ENCODE measurements at regions not wholly inside any gene's neighbourhood (a gene's known extent, or its start where the extent isn't known, plus 50 kb on each side); places are given as distances from the start of the nearest gene placed in this dataset.

GRCh38 chr10:3980660-3981059 is 195.7 kb upstream of the KLF6 start:
- H2AFZ ChIP-seq (ENCODE audit: insufficient read depth, low read depth, low read length, poor library complexity, severe bottlenecking), result no peak overlapping the region
- peaks cover 6 to 14% of the 10 kb centered on the region in 2 donors for H3K4me1 ChIP-seq (ENCODE audit: control insufficient read depth in 2 of 2, insufficient read depth in 2 of 2, low read length in 2 of 2)
- no peaks in the 10 kb centered on the region for H3K79me2 ChIP-seq (ENCODE audit: control insufficient read depth, insufficient read depth, low read length)
- peaks cover 0 to 8% (median 4%) of the 10 kb centered on the region in 3 donors for H3K9me3 ChIP-seq (ENCODE audit: control extremely low read depth in 1 of 3, control insufficient read depth in 2 of 3, insufficient read depth in 1 of 3, low read length in 2 of 3)
- Mint-ChIP-seq H3K27me3 (no peaks in the 10 kb centered on the region), H3K4me1 (peaks cover 11% of the 10 kb centered on the region), H3K9me3 (ENCODE audit: insufficient read depth) (no peaks in the 10 kb centered on the region), H3K27ac (no peak overlapping the region), H3K4me3 (no peak overlapping the region)
- intact Hi-C loops (cut with micrococcal nuclease), result no loop called here
- H3K27ac ChIP-seq (ENCODE audit: low read length in 2 of 2), result no peak overlapping the region
- no CpG with 5 or more reads among the region's 1 CpG for WGBS (ENCODE audit: insufficient coverage)
- ChIA-PET CTCF (no interaction called here), POLR2A (no interaction called here)
- no peaks in the 10 kb centered on the region for H3K27me3 ChIP-seq (replicated peaks in 1 of 4; ENCODE audit: control extremely low read depth in 1 of 4, control insufficient read depth in 3 of 4, insufficient read depth in 4 of 4, low read length in 3 of 4)
- no peak for DNase-seq
- no peaks in the 10 kb centered on the region for H3K36me3 ChIP-seq (replicated peaks in 1 of 2; ENCODE audit: control extremely low read depth in 1 of 2, control insufficient read depth in 1 of 2, extremely low read depth in 1 of 2, insufficient read depth in 2 of 2, low read length in 1 of 2)
- no peak overlapping the region for H3K9ac ChIP-seq (ENCODE audit: low read length)
- H3K4me3 ChIP-seq (ENCODE audit: control extremely low read depth in 1 of 5, extremely low read depth in 1 of 5, insufficient read depth in 1 of 5, low read depth in 2 of 5, low read length in 4 of 5), result no peak overlapping the region
- no peaks in the 10 kb centered on the region for H4K20me1 ChIP-seq (ENCODE audit: control insufficient read depth, insufficient read depth, low read length, poor library complexity, severe bottlenecking)
- TF ChIP-seq CTCF (IDR thresholded peaks at IDR 0.05) (no peak), EZH2 (IDR thresholded peaks at IDR 0.05; ENCODE audit: borderline replicate concordance, insufficient read depth, low read depth, low read length, poor library complexity, severe bottlenecking) (no peak)
- H3K4me2 ChIP-seq (replicated peaks; ENCODE audit: low read depth, low read length, poor library complexity, severe bottlenecking), result peak overlapping the region; percentile 6
- ATAC-seq (ENCODE audit: low read depth), result no peak

GRCh38 chr10:3980144-3980543 is 195.1 kb upstream of the KLF6 start:
- Mint-ChIP-seq H3K27ac (no peak overlapping the region), H3K4me1 (peaks cover 11% of the 10 kb centered on the region), H3K9me3 (ENCODE audit: insufficient read depth) (no peaks in the 10 kb centered on the region), H3K27me3 (no peaks in the 10 kb centered on the region), H3K4me3 (no peak overlapping the region)
- H3K9ac ChIP-seq (ENCODE audit: low read length), result no peak overlapping the region
- no peak overlapping the region for H3K4me3 ChIP-seq (ENCODE audit: control extremely low read depth in 1 of 5, extremely low read depth in 1 of 5, insufficient read depth in 1 of 5, low read depth in 2 of 5, low read length in 4 of 5)
- POLR2A ChIA-PET, result no interaction called here
- DNase-seq (no peak), ATAC-seq (ENCODE audit: low read depth) (no peak)
- peaks cover 0 to 11% (median 9%) of the 10 kb centered on the region in 3 donors for H3K9me3 ChIP-seq (ENCODE audit: control extremely low read depth in 1 of 3, control insufficient read depth in 2 of 3, insufficient read depth in 1 of 3, low read length in 2 of 3)
- H3K4me2 ChIP-seq (replicated peaks; ENCODE audit: low read depth, low read length, poor library complexity, severe bottlenecking), result no peak overlapping the region
- H3K27me3 ChIP-seq (replicated peaks in 1 of 4; ENCODE audit: control extremely low read depth in 1 of 4, control insufficient read depth in 3 of 4, insufficient read depth in 4 of 4, low read length in 3 of 4), result no peaks in the 10 kb centered on the region
- no peak overlapping the region for H3K27ac ChIP-seq (ENCODE audit: low read length in 2 of 2)
- no peaks in the 10 kb centered on the region for H4K20me1 ChIP-seq (ENCODE audit: control insufficient read depth, insufficient read depth, low read length, poor library complexity, severe bottlenecking)
- WGBS (ENCODE audit: insufficient coverage), result 71% methylated on average over 2 of the region's 4 CpGs
- CTCF ChIA-PET, result no interaction called here
- peaks cover 6 to 14% of the 10 kb centered on the region in 2 donors for H3K4me1 ChIP-seq (ENCODE audit: control insufficient read depth in 2 of 2, insufficient read depth in 2 of 2, low read length in 2 of 2)
- no peaks in the 10 kb centered on the region for H3K36me3 ChIP-seq (replicated peaks in 1 of 2; ENCODE audit: control extremely low read depth in 1 of 2, control insufficient read depth in 1 of 2, extremely low read depth in 1 of 2, insufficient read depth in 2 of 2, low read length in 1 of 2)
- no peak overlapping the region for H2AFZ ChIP-seq (ENCODE audit: insufficient read depth, low read depth, low read length, poor library complexity, severe bottlenecking)
- TF ChIP-seq CTCF (IDR thresholded peaks at IDR 0.05), result no peak
- no peak for TF ChIP-seq EZH2 (IDR thresholded peaks at IDR 0.05; ENCODE audit: borderline replicate concordance, insufficient read depth, low read depth, low read length, poor library complexity, severe bottlenecking)
- intact Hi-C loops (cut with micrococcal nuclease), result no loop called here
- no peaks in the 10 kb centered on the region for H3K79me2 ChIP-seq (ENCODE audit: control insufficient read depth, insufficient read depth, low read length)

All from B cell (primary cell).